ENCODE measurements at regions not wholly inside any gene's neighbourhood (a gene's known extent, or its start where the extent isn't known, plus 50 kb on each side); places are given as distances from the start of the nearest gene placed in this dataset.

GRCh38 chr2:158741625-158742024 is 53.5 kb upstream of the DAPL1 start:
- no peak for TF ChIP-seq CTCF (IDR thresholded peaks at IDR 0.05; ENCODE audit: low read depth, low read length)
- DNase-seq (ENCODE audit: extremely low read depth, low read depth): no peak

- TF ChIP-seq CTCF (IDR thresholded peaks at IDR 0.05; ENCODE audit: low read depth, low read length): no peak
- DNase-seq (ENCODE audit: extremely low read depth, low read depth): no peak
These were observed 52.6 kb upstream of the DAPL1 start for GRCh38 chr2:158742536-158742935.

- DNase-seq (ENCODE audit: extremely low read depth, low read depth): no peak
- TF ChIP-seq CTCF (IDR thresholded peaks at IDR 0.05; ENCODE audit: low read depth, low read length): no peak
These were observed 51.7 kb upstream of the DAPL1 start for GRCh38 chr2:158743466-158743865.

GRCh38 chr2:158743879-158744278 is 51.2 kb upstream of the DAPL1 start:
- TF ChIP-seq CTCF (IDR thresholded peaks at IDR 0.05; ENCODE audit: low read depth, low read length): no peak
- no peak for DNase-seq (ENCODE audit: extremely low read depth, low read depth)

- peak; percentile 62 for TF ChIP-seq CTCF (IDR thresholded peaks at IDR 0.05; ENCODE audit: low read depth, low read length)
- peak; percentile 44 for DNase-seq (ENCODE audit: extremely low read depth, low read depth)
These were observed 49.9 kb upstream of the DAPL1 start for GRCh38 chr2:158745067-158745865.

Measured in AG09319 (cell line).